ENCODE measurements at regions not wholly inside any gene's neighbourhood (a gene's known extent, or its start where the extent isn't known, plus 50 kb on each side); places are given as distances from the start of the nearest gene placed in this dataset.

DNA sequence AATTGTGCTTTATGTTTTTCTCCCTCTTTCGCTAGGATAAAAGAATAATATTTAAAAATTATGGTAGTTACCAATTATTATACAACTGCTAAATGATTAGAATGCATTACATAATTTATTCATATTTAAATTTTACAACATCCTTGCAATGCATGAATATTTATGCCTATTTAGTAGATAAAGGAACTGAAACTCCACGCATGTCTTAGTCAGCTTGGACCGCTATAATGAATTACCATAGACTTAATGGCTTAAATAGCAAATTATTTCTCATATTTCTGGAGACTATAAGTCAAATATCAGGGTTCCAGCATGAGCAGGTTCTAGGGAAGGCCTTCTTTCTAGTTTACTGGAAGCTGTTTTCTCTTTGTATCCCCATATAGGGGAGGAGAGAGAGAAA lies 1555.4 kb upstream of the ADGRL3 start:
- Mint-ChIP-seq H3K4me3 (ENCODE audit: unreplicated experiment) (no peak overlapping the region), H3K27me3 (ENCODE audit: unreplicated experiment) (no peaks in the 10 kb centered on the region), H3K27ac (ENCODE audit: unreplicated experiment) (no peak overlapping the region), H3K4me1 (ENCODE audit: unreplicated experiment) (no peaks in the 10 kb centered on the region), H3K9me3 (ENCODE audit: unreplicated experiment) (no peaks in the 10 kb centered on the region), H3K36me3 (ENCODE audit: unreplicated experiment) (no peaks in the 10 kb centered on the region)
- TF ChIP-seq, protein P1, sequence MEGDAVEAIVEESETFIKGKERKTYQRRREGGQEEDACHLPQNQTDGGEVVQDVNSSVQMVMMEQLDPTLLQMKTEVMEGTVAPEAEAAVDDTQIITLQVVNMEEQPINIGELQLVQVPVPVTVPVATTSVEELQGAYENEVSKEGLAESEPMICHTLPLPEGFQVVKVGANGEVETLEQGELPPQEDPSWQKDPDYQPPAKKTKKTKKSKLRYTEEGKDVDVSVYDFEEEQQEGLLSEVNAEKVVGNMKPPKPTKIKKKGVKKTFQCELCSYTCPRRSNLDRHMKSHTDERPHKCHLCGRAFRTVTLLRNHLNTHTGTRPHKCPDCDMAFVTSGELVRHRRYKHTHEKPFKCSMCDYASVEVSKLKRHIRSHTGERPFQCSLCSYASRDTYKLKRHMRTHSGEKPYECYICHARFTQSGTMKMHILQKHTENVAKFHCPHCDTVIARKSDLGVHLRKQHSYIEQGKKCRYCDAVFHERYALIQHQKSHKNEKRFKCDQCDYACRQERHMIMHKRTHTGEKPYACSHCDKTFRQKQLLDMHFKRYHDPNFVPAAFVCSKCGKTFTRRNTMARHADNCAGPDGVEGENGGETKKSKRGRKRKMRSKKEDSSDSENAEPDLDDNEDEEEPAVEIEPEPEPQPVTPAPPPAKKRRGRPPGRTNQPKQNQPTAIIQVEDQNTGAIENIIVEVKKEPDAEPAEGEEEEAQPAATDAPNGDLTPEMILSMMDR (IDR thresholded peaks at IDR 0.05), result no peak
- no peak for DNase-seq (ENCODE audit: extremely low spot score, unreplicated experiment)

DNA sequence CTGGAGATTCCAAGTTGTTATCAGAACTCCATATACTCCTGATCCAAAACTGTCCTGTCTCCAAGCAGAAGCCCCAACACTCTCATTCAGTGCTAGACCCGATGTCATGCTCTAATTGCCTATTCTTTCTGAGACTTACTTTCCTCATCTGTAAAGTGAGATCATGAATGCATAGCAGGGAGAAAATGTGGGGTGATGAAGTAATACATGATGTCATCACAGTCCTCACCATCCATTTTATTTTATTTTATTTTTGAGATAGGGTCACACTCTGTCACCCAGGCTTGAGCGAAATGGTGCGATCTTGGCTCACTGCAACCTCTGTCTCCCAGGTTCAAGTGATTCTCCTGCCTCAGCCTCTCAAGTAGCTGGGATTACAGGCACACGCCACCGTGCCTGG lies 1554.0 kb upstream of the ADGRL3 start:
- Mint-ChIP-seq H3K4me1 (ENCODE audit: unreplicated experiment) (no peaks in the 10 kb centered on the region), H3K4me3 (ENCODE audit: unreplicated experiment) (no peak overlapping the region), H3K9me3 (ENCODE audit: unreplicated experiment) (peaks cover 6% of the 10 kb centered on the region), H3K27me3 (ENCODE audit: unreplicated experiment) (no peaks in the 10 kb centered on the region), H3K27ac (ENCODE audit: unreplicated experiment) (no peak overlapping the region), H3K36me3 (ENCODE audit: unreplicated experiment) (no peaks in the 10 kb centered on the region)
- DNase-seq (ENCODE audit: extremely low spot score, unreplicated experiment), result no peak
- TF ChIP-seq, protein P1 (IDR thresholded peaks at IDR 0.05), result no peak

DNA sequence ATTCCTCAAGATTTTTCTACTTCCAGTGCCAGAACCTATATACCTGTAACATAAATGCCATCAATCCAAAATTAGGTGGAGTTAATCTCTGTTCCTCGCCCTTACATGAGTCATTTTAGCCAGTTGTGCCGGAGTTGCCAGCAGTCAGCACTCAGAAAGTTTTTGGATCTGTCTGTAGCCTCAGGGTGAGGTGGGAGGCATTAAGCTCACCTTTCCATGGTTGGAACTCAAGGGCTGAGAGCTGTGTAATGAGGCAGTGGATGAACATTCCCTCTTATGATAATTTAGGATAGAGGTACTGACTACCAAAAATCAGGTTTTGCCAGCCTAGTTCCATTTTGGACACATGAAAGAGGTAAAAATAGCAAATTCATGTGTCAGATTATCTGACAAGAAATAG lies 1553.1 kb upstream of the ADGRL3 start:
- DNase-seq (ENCODE audit: extremely low spot score, unreplicated experiment), result no peak
- TF ChIP-seq, protein P1 (IDR thresholded peaks at IDR 0.05), result no peak
- H3K36me3 Mint-ChIP-seq (ENCODE audit: unreplicated experiment), result no peaks in the 10 kb centered on the region
- H3K27ac Mint-ChIP-seq (ENCODE audit: unreplicated experiment), result no peak overlapping the region
- H3K4me3 Mint-ChIP-seq (ENCODE audit: unreplicated experiment), result no peak overlapping the region
- H3K9me3 Mint-ChIP-seq (ENCODE audit: unreplicated experiment), result peaks cover 6% of the 10 kb centered on the region
- no peaks in the 10 kb centered on the region for H3K4me1 Mint-ChIP-seq (ENCODE audit: unreplicated experiment)
- no peaks in the 10 kb centered on the region for H3K27me3 Mint-ChIP-seq (ENCODE audit: unreplicated experiment)

DNA sequence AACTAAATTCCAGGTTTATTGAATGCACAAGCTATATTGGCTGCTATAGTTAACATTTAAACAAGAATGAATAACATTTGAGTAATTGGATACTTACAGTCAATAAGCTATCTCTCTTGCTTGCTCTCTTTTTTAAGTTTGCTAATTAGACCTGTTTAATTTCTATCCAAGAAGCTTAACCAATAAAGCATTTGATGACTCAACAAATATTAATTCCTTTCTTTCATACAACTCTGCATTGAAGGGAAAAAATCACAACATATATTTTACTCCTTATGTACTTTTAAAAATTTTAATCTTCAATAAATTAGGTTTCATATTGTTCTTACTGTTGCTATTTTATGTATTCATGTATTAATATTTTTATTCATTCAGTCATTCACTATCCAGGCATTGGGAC lies 1552.6 kb upstream of the ADGRL3 start:
- no peaks in the 10 kb centered on the region for H3K27me3 Mint-ChIP-seq (ENCODE audit: unreplicated experiment)
- no peak overlapping the region for H3K27ac Mint-ChIP-seq (ENCODE audit: unreplicated experiment)
- H3K4me1 Mint-ChIP-seq (ENCODE audit: unreplicated experiment), result no peaks in the 10 kb centered on the region
- H3K36me3 Mint-ChIP-seq (ENCODE audit: unreplicated experiment), result no peaks in the 10 kb centered on the region
- peaks cover 6% of the 10 kb centered on the region for H3K9me3 Mint-ChIP-seq (ENCODE audit: unreplicated experiment)
- TF ChIP-seq, protein P1 (IDR thresholded peaks at IDR 0.05), result no peak
- H3K4me3 Mint-ChIP-seq (ENCODE audit: unreplicated experiment), result no peak overlapping the region
- DNase-seq (ENCODE audit: extremely low spot score, unreplicated experiment), result no peak

DNA sequence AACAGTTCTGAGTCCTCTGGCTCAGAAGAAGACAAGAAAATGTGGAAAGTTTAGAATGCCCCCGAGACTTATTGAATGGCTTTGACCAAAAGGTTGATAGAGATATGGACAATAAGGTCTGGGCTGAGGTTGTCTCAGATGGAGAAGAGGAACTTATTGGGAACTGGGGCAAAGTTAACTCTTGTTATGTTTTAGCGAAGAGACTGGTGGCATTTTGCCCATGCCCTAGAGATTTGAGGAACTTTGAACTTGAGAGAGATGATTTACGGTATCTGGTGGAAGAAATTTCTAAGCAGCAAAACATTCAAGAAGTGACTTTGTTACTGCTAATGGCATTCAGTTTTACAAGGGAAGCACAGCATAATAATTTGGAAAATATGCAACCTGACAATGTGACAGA lies 1549.3 kb upstream of the ADGRL3 start:
- Mint-ChIP-seq H3K27ac (ENCODE audit: unreplicated experiment) (no peak overlapping the region), H3K9me3 (ENCODE audit: unreplicated experiment) (peaks cover 11% of the 10 kb centered on the region), H3K4me1 (ENCODE audit: unreplicated experiment) (no peaks in the 10 kb centered on the region), H3K36me3 (ENCODE audit: unreplicated experiment) (no peaks in the 10 kb centered on the region), H3K4me3 (ENCODE audit: unreplicated experiment) (no peak overlapping the region), H3K27me3 (ENCODE audit: unreplicated experiment) (no peaks in the 10 kb centered on the region)
- no peak for DNase-seq (ENCODE audit: extremely low spot score, unreplicated experiment)
- TF ChIP-seq, protein P1 (IDR thresholded peaks at IDR 0.05), result no peak
